Thyroid gland (tissue), 4 donors: ENCODE measurements at regions not wholly inside any gene's neighbourhood (a gene's known extent, or its start where the extent isn't known, plus 50 kb on each side); places are given as distances from the start of the nearest gene placed in this dataset.

Experiments used
- CTCF ChIP-seq, 6 experiments: fragments of 200-600 bp in 3 of 6; fragments of 450-650 bp in 3 of 6; sonication (generic) in 3 of 6; IDR thresholded peaks; one replicate each; pipeline ENCODE4 v1.5.1; 2016 to 2019; ENCODE audit warnings: antibody characterized with exemption in 6 of 6, mild to moderate bottlenecking in 2 of 6, inconsistent platforms in 1 of 6, moderate library complexity in 1 of 6
- POLR2A ChIP-seq, 2 donors: fragments of 450-650 bp; IDR thresholded peaks; one replicate each; pipeline ENCODE4 v1.6.1; 2017; ENCODE audit warnings: antibody characterized with exemption in 2 of 2, mild to moderate bottlenecking in 2 of 2, moderate library complexity in 1 of 2

- TF ChIP-seq CTCF (IDR thresholded peaks at IDR 0.05), result no peak
- TF ChIP-seq POLR2A (IDR thresholded peaks at IDR 0.05), result no peak
Observed at GRCh38 chr4:19093951-19094350, 1072.4 kb upstream of the LCORL start.
